DND-41 (cell line): ENCODE measurements at regions not wholly inside any gene's neighbourhood (a gene's known extent, or its start where the extent isn't known, plus 50 kb on each side); places are given as distances from the start of the nearest gene placed in this dataset.
A peak's percentile ranks its signal among the peaks of the same experiment; 100 is the strongest.
"Not testable (repeated sequence)": the region's sequence is repeated elsewhere in the genome, so short reads cannot be mapped to it uniquely, and the experiment has no call there.

Experiments
- EZH2 ChIP-seq: IDR thresholded peaks from 3 replicates; pipeline ENCODE4 v1.6.1; 2012; ENCODE audit warnings: borderline replicate concordance, low read depth, mild to moderate bottlenecking, moderate library complexity, low read length, inconsistent platforms; ENCODE audit not compliant: severe bottlenecking
- TF ChIP-seq, protein P1 (sequence below): IDR thresholded peaks from 2 replicates; pipeline ENCODE4 v1.5.1; 2012; ENCODE audit warnings: borderline replicate concordance, low read length, moderate library complexity, mild to moderate bottlenecking; ENCODE audit not compliant: poor library complexity, severe bottlenecking; ENCODE audit errors: extremely low read depth

GRCh38 chr22:25426530-25427308, 137.8 kb upstream of the GRK3 start:
- TF ChIP-seq, protein P1, sequence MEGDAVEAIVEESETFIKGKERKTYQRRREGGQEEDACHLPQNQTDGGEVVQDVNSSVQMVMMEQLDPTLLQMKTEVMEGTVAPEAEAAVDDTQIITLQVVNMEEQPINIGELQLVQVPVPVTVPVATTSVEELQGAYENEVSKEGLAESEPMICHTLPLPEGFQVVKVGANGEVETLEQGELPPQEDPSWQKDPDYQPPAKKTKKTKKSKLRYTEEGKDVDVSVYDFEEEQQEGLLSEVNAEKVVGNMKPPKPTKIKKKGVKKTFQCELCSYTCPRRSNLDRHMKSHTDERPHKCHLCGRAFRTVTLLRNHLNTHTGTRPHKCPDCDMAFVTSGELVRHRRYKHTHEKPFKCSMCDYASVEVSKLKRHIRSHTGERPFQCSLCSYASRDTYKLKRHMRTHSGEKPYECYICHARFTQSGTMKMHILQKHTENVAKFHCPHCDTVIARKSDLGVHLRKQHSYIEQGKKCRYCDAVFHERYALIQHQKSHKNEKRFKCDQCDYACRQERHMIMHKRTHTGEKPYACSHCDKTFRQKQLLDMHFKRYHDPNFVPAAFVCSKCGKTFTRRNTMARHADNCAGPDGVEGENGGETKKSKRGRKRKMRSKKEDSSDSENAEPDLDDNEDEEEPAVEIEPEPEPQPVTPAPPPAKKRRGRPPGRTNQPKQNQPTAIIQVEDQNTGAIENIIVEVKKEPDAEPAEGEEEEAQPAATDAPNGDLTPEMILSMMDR = peak; percentile 44
- not testable (repeated sequence) for TF ChIP-seq EZH2
